Fibroblast of the aortic adventitia (primary cell): ENCODE measurements at regions not wholly inside any gene's neighbourhood (a gene's known extent, or its start where the extent isn't known, plus 50 kb on each side); places are given as distances from the start of the nearest gene placed in this dataset.

ENCODE experiments used
- DNase-seq: peaks from one replicate; pipeline ENCODE4 v3.0.0-alpha.2; 2010; ENCODE audit warnings: low read depth
- H3K4me3 ChIP-seq: 2 replicates; pipeline ENCODE4 v1.5.1; 2011; ENCODE audit warnings: low read depth, mild to moderate bottlenecking, control low read depth, low read length, moderate library complexity
- TF ChIP-seq, protein P1 (sequence below): IDR thresholded peaks from 2 replicates; pipeline ENCODE4 v1.5.1; 2011; ENCODE audit warnings: mild to moderate bottlenecking, low read length, control low read depth, inconsistent platforms; ENCODE audit not compliant: insufficient read depth

DNA sequence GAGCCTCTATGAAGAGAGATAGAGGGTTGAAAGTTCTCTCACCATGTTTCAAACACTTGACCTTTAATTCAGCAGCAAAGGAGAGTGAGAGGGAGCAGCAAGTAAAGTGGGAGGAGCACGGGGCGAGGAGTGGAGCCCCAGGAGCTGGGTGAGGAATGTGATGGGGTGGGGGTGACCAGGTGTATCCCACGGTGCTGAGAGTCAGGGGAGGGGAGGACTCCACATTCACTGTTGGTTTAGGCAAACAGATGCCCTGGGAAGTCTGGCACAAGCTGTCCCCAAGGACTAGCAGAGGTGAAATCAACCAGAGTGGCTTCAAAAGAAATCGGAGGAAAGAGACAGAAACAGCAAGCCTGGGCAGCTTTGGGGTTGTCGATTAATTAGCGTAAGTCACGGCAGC, 101.8 kb upstream of the PITRM1 start:
- TF ChIP-seq, protein P1, sequence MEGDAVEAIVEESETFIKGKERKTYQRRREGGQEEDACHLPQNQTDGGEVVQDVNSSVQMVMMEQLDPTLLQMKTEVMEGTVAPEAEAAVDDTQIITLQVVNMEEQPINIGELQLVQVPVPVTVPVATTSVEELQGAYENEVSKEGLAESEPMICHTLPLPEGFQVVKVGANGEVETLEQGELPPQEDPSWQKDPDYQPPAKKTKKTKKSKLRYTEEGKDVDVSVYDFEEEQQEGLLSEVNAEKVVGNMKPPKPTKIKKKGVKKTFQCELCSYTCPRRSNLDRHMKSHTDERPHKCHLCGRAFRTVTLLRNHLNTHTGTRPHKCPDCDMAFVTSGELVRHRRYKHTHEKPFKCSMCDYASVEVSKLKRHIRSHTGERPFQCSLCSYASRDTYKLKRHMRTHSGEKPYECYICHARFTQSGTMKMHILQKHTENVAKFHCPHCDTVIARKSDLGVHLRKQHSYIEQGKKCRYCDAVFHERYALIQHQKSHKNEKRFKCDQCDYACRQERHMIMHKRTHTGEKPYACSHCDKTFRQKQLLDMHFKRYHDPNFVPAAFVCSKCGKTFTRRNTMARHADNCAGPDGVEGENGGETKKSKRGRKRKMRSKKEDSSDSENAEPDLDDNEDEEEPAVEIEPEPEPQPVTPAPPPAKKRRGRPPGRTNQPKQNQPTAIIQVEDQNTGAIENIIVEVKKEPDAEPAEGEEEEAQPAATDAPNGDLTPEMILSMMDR = no peak

DNA sequence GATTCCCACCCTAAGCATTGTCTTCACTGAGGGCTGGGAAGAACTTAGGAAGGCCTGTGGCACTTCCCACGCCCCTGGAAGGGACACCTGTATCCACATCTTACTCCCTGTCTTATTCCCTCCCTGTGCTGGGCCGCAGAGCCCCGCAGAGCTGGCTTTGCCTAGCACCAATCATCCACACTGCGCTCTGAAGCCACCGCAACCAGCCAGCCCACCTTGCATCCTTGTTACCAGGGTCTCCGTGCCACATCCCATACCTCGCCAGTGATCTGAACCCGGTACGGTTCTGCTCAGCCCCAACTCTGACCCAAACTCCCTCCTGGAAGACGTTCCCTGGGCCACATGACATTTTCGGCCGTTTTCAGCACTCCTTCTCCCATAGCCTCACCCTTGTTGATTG, 101.4 kb upstream of the PITRM1 start:
- H3K4me3 ChIP-seq = no peak overlapping the region
- DNase-seq = no peak
- TF ChIP-seq, protein P1 = no peak

More for the DNA sequence above, 101.8 kb upstream of the PITRM1 start:
- no peak overlapping the region for H3K4me3 ChIP-seq
- no peak for DNase-seq

DNA sequence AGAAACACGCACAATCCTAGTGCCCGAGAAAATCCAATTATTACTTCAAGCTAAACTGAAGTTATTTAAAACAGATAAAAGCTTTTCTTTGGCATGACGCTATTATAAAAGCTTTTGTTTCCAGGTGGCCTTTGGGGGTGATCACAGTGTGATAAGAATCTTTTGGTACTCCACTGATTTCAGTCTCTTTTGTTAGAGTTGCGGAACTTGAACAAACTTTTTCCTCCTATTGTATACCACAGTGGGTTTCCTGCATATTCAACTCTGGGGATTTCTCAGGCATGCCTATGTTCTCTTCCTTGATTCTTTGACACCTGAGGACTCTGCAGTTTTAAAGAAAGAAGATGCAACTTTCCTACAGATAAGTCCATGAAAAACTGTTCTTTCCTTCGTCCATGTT, 99.7 kb upstream of the PITRM1 start:
- DNase-seq = no peak
- TF ChIP-seq, protein P1 = no peak
- H3K4me3 ChIP-seq = no peak overlapping the region

DNA sequence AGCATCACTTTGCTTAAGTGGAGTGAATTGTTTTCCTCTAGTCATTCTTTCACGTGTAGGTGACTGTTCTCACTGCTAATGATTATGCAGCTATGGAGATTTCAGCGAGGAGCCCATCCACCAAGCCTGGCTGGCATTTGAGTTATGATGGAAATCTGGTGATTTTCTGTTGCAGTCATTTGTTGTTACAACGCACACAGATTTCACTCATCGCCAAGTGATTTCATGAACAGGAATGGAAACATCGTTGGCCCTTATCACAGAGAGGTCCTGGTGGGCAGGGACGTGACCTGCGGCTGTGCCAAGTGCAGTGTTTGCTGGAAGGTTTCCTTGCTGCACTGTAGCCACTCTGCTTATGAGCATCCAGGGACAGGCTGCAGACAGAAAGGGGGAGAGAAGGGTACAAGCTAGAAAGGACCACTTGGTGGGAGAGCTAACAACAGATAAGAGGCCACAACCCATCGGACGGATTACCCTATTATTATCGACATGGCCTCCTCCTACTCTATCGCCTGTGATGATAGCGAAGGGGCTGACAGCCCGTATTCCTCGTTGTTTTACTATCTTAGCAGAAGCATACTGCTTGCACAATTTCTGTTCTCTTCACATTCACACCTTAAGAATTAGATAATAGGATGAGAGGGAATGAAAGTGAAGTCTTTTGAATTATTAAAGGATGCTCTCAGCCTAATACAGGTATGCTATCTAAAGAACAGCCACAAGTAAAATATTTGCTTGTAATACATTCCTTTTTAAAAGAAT, 99.0 kb upstream of the PITRM1 start:
- TF ChIP-seq, protein P1 = no peak
- DNase-seq = no peak
- no peak overlapping the region for H3K4me3 ChIP-seq

DNA sequence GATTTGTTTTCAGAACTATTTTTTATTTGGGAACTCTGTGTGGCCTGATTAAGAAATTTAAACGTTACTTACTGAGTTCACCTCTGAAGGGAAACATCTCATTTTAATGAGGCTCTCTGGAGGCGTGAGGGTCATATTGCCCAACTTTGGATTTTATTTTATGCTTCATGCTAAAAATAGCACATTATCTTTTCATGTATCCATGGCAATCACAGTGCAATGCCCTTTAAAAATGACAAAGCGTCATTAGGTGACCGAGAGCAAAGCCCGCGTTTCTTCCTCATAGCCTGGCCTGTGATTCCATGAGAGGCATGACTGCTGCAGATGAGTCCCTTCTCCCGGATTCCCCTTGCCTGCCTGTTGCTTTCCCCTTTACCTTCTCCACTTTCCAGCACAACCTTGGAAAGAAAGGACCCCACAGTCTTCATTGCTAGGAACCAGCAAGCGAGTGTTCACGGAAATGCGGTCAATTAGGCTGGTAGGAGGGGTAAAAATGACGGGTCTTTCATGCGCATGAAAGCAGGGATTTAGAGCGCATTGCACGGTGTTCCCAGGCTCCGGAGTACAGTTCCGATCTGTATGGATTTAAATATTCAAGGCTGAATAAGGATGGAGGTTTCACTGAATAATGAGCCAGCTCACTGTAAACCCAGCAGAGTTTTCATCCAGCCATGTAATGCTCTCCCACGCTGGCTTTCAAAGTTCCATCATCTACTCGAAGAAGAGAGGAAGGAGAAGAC, 98.2 kb upstream of the PITRM1 start:
- TF ChIP-seq, protein P1 = no peak
- no peak overlapping the region for H3K4me3 ChIP-seq
- no peak for DNase-seq

DNA sequence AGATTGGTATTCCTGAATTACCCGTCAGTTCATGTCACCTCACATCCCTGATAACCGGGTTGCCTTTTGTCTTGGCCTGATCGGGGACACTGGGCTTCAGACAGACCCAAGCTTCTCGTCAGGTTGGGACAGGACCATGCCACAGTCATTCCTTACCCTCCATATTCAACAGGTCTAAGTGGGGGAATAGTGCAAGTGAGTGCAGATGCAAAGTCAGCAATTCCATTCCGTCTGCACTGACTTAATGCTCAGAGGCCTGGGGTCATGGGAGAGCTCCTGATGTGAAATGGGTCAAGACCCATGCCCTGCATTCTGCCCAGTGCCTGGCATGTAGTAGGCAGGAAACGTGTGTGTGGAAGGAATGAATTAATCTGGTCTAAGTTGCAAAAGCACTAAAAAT, 95.4 kb upstream of the PITRM1 start:
- no peak for DNase-seq
- H3K4me3 ChIP-seq = no peak overlapping the region
- TF ChIP-seq, protein P1 = no peak
